ENCODE measurements at regions not wholly inside any gene's neighbourhood (a gene's known extent, or its start where the extent isn't known, plus 50 kb on each side); places are given as distances from the start of the nearest gene placed in this dataset.

DNA sequence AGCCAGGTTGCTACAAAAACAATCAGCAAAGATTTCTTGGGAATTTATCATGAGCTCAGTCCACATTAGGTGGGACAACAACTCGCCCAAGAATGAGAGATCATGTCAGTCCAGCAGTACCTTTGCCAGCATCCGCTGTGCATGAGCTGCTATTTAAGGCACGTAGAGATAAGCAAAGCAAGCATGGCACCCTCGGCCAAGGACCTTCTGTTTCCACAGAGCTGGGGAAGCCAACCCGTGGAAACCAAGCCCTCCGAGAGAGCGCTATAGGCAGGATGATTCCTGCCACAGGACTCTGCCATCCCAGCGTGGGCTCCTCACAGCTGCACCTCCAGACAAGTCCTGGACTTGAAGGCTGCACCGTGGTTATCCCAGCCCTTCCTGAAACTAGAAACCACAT lies 189.5 kb upstream of the PPP1R26 start:
- TF ChIP-seq, protein P1, sequence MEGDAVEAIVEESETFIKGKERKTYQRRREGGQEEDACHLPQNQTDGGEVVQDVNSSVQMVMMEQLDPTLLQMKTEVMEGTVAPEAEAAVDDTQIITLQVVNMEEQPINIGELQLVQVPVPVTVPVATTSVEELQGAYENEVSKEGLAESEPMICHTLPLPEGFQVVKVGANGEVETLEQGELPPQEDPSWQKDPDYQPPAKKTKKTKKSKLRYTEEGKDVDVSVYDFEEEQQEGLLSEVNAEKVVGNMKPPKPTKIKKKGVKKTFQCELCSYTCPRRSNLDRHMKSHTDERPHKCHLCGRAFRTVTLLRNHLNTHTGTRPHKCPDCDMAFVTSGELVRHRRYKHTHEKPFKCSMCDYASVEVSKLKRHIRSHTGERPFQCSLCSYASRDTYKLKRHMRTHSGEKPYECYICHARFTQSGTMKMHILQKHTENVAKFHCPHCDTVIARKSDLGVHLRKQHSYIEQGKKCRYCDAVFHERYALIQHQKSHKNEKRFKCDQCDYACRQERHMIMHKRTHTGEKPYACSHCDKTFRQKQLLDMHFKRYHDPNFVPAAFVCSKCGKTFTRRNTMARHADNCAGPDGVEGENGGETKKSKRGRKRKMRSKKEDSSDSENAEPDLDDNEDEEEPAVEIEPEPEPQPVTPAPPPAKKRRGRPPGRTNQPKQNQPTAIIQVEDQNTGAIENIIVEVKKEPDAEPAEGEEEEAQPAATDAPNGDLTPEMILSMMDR (IDR thresholded peaks at IDR 0.05; ENCODE audit: poor library complexity): no peak
- no peak for TF ChIP-seq EZH2phosphoT487 (IDR thresholded peaks at IDR 0.05; ENCODE audit: low read depth, severe bottlenecking, unreplicated experiment)
